ENCODE measurements at regions not wholly inside any gene's neighbourhood (a gene's known extent, or its start where the extent isn't known, plus 50 kb on each side); places are given as distances from the start of the nearest gene placed in this dataset.

- no peak overlapping the region for H3K4me3 ChIP-seq (replicated peaks; ENCODE audit: low read depth, low read length)
- no peak for DNase-seq (ENCODE audit: low read depth)
- no peak for TF ChIP-seq CTCF (IDR thresholded peaks at IDR 0.05; ENCODE audit: low read length, missing control alignments)
Observed at GRCh38 chr3:30081904-30082303, 524.5 kb upstream of the TGFBR2 start.

- no peak for DNase-seq (ENCODE audit: low read depth)
- no peak for TF ChIP-seq CTCF (IDR thresholded peaks at IDR 0.05; ENCODE audit: low read length, missing control alignments)
- H3K4me3 ChIP-seq (replicated peaks; ENCODE audit: low read depth, low read length): no peak overlapping the region
Observed at GRCh38 chr3:30082652-30083051, 523.7 kb upstream of the TGFBR2 start.

- no peak for TF ChIP-seq CTCF (IDR thresholded peaks at IDR 0.05; ENCODE audit: low read length, missing control alignments)
- no peak for DNase-seq (ENCODE audit: low read depth)
Observed at GRCh38 chr3:30083315-30083714, 523.1 kb upstream of the TGFBR2 start.

GRCh38 chr3:30084316-30084715, 522.1 kb upstream of the TGFBR2 start:
- H3K4me3 ChIP-seq (replicated peaks; ENCODE audit: low read depth, low read length): no peak overlapping the region
- no peak for TF ChIP-seq CTCF (IDR thresholded peaks at IDR 0.05; ENCODE audit: low read length, missing control alignments)
- DNase-seq (ENCODE audit: low read depth): no peak

More at GRCh38 chr3:30083315-30083714, 523.1 kb upstream of the TGFBR2 start:
- H3K4me3 ChIP-seq (replicated peaks; ENCODE audit: low read depth, low read length): no peak overlapping the region

- DNase-seq (ENCODE audit: low read depth): no peak
- no peak overlapping the region for H3K4me3 ChIP-seq (replicated peaks; ENCODE audit: low read depth, low read length)
- no peak for TF ChIP-seq CTCF (IDR thresholded peaks at IDR 0.05; ENCODE audit: low read length, missing control alignments)
Observed at GRCh38 chr3:30084971-30085403, 521.4 kb upstream of the TGFBR2 start.

- no peak overlapping the region for H3K4me3 ChIP-seq (replicated peaks; ENCODE audit: low read depth, low read length)
- DNase-seq (ENCODE audit: low read depth): no peak
- TF ChIP-seq CTCF (IDR thresholded peaks at IDR 0.05; ENCODE audit: low read length, missing control alignments): no peak
Observed at GRCh38 chr3:30085486-30085885, 520.9 kb upstream of the TGFBR2 start.

GRCh38 chr3:30091686-30092085, 514.7 kb upstream of the TGFBR2 start:
- no peak overlapping the region for H3K4me3 ChIP-seq (replicated peaks; ENCODE audit: low read depth, low read length)
- TF ChIP-seq CTCF (IDR thresholded peaks at IDR 0.05; ENCODE audit: low read length, missing control alignments): no peak
- no peak for DNase-seq (ENCODE audit: low read depth)
